NCI-H69 (cell line): ENCODE measurements at regions not wholly inside any gene's neighbourhood (a gene's known extent, or its start where the extent isn't known, plus 50 kb on each side); places are given as distances from the start of the nearest gene placed in this dataset.
"Not testable (repeated sequence)": the region's sequence is repeated elsewhere in the genome, so short reads cannot be mapped to it uniquely, and the experiment has no call there.

Experiments
- DNase-seq: peaks from one replicate; lab custom pipeline; 2025; lab: John Stamatoyannopoulos, UW

DNA sequence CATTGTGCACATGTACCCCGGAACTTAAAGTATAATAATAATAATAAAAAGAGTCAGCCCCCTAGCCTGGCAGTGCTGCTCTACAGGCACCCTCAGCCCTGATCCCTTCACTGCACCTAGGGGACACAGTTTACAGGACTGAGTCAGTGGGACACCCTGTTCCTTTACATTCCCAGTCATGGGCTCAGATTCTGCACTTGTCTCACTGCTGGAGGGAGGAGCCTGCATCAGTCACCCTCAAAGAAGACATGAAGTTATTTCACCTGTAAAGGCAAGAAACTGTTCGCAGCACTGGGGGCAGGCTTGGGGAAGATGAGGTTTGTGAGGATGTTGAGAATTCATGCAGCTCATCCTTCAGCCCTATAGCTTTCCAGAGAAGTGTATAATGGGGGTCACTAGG is 50.7 kb upstream of the VPREB1 start:
- no peak for DNase-seq

- not testable (repeated sequence) for DNase-seq
Measured at GRCh38 chr22:22193462-22193861, 51.1 kb upstream of the VPREB1 start.

DNA sequence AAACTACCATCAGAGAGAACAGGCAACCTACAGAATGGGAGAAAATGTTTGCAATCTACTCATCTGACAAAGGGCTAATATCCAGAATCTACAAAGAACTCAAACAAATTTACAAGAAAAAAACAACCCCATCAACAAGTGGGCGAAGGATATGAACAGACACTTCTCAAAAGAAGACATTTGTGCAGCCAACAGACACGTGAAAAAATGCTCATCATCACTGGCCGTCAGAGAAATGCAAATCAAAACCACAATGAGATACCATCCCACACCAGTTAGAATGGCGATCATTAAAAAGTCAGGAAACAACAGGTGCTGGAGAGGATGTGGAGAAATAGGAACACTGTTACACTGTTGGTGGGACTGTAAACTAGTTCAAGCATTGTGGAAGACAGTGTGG is 51.6 kb upstream of the VPREB1 start:
- DNase-seq = not testable (repeated sequence)

GRCh38 chr22:22189796-22190195 is 54.8 kb upstream of the VPREB1 start:
- DNase-seq = not testable (repeated sequence)

- DNase-seq = not testable (repeated sequence)
Measured at GRCh38 chr22:22187863-22188262, 56.7 kb upstream of the VPREB1 start.

- DNase-seq = no peak
Measured at GRCh38 chr22:22187299-22187698, 57.3 kb upstream of the VPREB1 start.

GRCh38 chr22:22185844-22186499 is 58.6 kb upstream of the VPREB1 start:
- no peak for DNase-seq

- no peak for DNase-seq
Measured at GRCh38 chr22:22185217-22185616, 59.4 kb upstream of the VPREB1 start.

- no peak for DNase-seq
Measured at GRCh38 chr22:22184277-22184807, 60.2 kb upstream of the VPREB1 start.

- DNase-seq = no peak
Measured at GRCh38 chr22:22182990-22183264, 61.7 kb upstream of the VPREB1 start.

GRCh38 chr22:22182218-22182989 is 62.2 kb upstream of the VPREB1 start:
- DNase-seq = no peak

DNA sequence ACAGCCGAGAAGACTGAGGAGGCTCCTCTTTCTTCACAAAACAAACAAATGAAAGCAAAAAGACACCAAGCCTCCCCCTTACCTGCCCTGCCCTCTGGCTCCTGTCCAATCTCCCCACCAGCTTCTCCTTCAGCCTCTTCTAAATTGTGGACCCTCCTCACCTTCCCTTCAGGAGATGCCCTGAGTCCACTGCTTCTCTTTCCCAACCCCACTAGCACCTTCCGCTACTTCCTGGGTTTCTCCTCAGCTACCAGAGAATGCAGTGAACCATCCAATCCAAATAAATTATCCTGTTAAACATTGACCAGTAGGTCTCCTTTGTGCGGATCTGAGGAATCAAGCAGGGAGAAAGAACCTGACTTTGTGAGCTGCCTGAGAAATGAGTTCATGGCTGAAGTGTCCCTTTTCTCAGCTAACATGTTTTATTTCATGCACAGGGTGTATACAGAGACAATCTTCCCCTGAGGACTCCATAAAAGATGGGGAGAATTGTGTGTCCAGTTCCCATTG is 63.2 kb upstream of the VPREB1 start:
- no peak for DNase-seq

- DNase-seq = no peak
Measured at GRCh38 chr22:22180738-22181285, 63.8 kb upstream of the VPREB1 start.

DNA sequence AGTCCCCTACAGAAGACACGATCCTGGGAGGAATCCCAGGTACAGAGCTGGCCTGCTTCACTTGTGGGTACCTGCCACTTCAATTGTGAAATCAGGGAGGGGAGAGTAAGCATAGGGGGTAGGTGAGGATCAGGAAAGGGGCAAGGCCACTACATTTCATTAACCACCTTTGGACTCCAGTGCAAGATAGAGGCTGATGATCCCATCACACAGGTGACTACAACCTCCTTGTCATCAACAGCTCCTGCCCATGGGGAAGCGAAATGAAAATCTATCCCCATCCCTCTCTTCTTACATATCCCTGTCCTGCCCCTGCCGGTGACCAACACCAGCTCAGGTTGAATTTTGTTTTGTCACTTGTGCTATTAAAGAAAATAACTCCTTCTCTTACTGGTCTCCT is 64.7 kb upstream of the VPREB1 start:
- DNase-seq = no peak

DNA sequence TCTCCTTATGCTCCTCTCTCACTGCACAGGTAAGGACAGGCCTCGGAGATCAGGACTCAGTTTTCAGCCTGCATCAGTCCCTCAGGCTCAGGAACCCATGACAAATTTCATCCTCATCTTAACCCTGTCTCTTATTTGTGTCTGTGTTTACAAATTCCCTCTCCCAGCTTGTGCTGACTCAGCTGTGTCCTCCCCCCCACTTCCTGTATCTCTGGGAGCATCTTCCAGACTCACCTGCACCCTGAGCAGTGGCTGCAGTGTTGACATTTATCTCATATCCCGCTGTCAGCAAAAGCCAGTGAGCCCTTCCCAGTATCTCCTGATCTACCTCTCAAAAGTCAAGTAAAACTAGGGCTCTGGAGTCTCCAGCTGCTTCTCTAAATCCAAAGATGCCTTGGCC is 65.6 kb upstream of the VPREB1 start:
- no peak for DNase-seq

DNA sequence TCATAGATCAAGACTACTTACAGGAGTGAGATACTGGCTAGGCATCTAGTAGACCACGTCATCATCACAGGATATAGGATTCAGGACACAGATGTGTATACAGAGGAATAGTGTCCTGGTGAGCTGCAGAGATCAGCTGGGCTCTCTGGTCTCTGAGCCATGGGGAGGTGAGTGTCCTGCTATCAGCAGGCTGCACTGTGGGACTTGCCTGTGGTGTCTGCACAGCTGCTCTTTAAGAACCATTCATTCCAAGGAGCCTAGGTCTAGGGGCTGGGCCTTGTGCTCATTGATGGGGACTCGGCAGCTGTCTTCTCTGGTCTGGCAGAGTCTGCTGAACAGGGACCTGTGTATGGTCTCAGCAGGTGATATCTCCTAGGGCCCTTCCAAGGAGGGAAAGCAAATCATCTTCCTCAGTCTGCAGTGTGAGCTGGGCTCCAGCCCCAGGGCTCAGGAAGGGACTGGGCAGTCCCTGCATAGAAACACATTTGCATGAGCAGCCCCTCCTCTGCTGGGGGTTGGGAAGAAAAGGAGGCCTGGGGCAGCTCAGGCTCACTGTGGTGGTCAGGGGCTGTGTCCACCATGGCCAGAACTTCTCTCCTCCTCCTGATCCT is 66.1 kb upstream of the VPREB1 start:
- no peak for DNase-seq

DNA sequence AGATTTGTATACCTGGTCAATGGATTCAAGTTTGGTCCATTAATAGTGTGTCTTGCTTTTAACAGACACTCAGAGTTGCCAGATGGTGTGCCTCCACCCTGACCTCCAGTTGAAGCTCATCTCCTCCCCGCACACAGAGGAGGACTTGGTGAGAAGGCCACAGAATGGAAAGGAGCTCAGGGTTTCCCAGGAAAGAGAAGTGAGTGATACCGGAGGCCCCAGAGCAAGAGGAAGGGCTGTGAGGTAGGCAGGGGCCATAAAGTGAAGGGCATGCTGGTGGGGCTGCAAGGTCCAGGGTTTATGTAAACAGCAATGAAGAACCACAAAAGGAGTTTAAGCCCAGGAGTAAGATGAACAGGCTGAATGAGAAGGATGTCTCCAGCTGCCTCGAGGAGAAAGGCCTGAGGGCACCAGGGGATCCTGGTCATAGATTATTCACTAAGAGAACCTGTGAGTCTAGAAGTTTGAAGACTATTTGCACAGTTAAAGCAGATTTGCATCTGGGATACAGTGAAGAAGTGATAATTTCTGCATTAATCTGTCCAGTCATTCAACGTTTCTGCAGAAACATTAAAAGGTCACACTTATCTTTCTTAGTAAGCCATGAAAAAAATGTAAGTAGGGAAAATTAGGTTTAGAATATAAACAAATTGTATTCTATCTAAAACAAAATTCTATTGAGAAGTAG is 67.5 kb upstream of the VPREB1 start:
- DNase-seq = no peak

DNA sequence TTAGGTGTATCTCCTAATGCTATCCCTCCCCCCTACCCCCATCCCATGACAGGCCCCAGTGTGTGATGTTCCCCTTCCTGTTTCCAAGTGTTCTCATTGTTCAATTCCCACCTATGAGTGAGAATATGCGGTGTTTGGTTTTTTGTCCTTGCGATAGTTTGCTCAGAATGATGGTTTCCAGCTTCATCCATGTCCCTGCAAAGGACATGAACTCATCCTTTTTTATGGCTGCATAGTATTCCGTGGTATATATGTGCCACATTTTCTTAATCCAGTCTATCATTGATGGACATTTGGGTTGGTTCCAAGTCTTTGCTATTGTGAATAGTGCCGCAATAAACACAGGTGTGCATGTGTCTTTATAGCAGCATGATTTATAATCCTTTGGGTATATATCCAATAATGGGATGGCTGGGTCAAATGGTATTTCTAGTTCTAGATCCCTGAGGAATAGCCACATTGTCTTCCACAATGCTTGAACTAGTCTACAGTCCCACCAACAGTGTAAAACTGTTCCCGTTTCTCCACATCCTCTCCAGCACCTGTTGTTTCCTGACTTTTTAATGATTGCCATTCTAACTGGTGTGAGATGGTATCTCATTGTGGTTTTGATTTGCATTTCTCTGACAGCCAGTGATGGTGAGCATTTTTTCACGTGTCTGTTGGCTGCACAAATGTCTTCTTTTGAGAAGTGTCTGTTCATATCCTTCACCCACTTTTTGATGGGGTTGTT is 71.5 kb upstream of the VPREB1 start:
- DNase-seq = not testable (repeated sequence)

DNA sequence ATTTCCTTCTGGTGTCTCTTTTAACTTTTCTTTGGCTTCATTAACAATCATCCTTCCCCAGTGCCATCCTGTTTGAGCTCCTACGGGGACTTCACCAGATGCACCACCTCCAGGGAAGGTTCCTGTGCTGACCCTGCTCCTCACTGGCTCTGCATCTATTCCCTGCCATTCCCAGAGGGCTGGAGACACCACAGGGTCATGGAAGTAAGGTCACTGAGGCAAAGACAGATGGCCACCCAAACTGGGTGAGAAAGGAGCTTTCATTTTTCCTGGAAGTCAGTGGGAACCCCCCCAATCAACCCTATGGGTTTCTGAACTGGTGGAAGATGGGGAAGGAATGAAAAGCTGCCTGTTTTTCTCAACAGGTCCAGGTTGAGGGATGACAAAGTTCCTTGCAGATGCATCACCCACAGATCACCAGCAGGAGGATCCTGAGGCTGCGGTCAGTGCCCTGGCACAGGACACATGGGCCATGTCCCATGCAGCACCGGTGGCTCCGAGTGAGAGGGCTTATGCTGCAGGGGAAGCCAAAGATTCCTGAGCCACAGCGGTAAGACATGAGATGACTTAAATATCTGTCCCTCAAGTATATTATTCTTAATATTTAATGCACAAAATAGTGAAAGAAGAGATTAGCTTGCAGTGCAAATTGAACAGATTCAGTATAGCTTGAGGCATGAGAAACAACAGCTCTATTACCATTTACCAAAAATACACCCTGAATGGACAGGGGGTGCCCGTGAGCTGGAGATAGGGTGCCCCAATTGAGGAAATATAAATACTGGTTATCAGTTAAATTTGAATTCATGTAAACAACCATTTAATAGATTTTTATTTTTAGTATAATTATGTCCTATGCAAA is 73.0 kb upstream of the VPREB1 start:
- DNase-seq = no peak

GRCh38 chr22:22169923-22170322 is 74.7 kb upstream of the VPREB1 start:
- no peak for DNase-seq
